GM12872 (cell line): ENCODE measurements at regions not wholly inside any gene's neighbourhood (a gene's known extent, or its start where the extent isn't known, plus 50 kb on each side); places are given as distances from the start of the nearest gene placed in this dataset.

ENCODE experiments used
- TF ChIP-seq, protein P1 (sequence below): IDR thresholded peaks from 3 replicates; pipeline ENCODE4 v1.5.1; 2011; ENCODE audit warnings: low read depth, mild to moderate bottlenecking, low read length, moderate library complexity; ENCODE audit not compliant: insufficient read depth

GRCh38 chr6:4565301-4566250 lies 210.6 kb upstream of the CDYL start:
- TF ChIP-seq, protein P1, sequence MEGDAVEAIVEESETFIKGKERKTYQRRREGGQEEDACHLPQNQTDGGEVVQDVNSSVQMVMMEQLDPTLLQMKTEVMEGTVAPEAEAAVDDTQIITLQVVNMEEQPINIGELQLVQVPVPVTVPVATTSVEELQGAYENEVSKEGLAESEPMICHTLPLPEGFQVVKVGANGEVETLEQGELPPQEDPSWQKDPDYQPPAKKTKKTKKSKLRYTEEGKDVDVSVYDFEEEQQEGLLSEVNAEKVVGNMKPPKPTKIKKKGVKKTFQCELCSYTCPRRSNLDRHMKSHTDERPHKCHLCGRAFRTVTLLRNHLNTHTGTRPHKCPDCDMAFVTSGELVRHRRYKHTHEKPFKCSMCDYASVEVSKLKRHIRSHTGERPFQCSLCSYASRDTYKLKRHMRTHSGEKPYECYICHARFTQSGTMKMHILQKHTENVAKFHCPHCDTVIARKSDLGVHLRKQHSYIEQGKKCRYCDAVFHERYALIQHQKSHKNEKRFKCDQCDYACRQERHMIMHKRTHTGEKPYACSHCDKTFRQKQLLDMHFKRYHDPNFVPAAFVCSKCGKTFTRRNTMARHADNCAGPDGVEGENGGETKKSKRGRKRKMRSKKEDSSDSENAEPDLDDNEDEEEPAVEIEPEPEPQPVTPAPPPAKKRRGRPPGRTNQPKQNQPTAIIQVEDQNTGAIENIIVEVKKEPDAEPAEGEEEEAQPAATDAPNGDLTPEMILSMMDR, result no peak

GRCh38 chr6:4564801-4565271 lies 211.4 kb upstream of the CDYL start:
- TF ChIP-seq, protein P1, result no peak

GRCh38 chr6:4563877-4564276 lies 212.3 kb upstream of the CDYL start:
- TF ChIP-seq, protein P1, result no peak

- TF ChIP-seq, protein P1, result no peak
Observed at GRCh38 chr6:4563156-4563555, 213.0 kb upstream of the CDYL start.

DNA sequence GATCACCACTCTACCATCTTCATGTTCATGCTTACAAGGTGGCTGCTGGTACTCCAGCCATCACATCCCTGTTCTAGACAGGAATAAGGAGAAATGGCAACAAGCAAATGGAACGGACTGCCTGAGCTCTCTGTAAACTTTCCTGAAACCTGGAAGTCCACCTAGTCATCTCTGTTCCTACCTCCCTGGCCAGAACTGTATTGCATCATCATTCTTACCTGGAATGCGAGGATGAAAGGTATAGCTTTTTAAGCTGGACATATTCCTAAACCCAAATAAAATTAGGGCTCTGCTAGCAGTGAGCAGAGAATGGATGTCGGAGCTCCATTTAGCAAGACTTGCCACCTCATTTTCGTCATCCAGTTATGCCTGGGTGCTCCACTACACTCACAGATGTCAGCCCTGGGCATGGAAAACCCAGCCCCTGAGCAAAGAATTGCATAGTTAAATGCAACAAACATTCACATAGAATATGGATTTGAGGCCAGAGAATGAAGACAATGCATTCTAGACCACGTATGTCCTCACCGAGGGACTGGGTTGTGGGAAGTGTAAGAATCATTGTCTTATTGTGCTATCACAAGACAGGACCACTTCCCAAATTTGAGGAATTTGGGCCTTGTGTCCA lies 214.3 kb upstream of the CDYL start:
- TF ChIP-seq, protein P1, result no peak

DNA sequence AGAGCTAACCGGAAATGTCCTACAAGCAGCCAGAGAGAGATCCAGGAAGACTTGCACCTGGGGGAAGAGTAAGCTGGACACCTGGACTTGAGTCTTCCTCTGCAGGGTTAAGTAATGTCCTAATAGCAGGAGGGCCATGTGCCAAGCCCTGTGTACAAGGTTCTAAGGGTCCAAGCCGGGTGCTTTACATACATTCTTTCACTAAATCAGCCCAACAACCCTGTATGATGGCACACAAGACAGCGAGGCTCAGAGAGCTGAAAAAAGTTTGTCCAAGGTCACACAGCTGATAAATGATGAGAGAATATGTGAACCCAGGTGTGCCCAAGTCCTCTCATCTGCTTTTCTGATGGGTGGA lies 215.1 kb upstream of the CDYL start:
- TF ChIP-seq, protein P1, result no peak

DNA sequence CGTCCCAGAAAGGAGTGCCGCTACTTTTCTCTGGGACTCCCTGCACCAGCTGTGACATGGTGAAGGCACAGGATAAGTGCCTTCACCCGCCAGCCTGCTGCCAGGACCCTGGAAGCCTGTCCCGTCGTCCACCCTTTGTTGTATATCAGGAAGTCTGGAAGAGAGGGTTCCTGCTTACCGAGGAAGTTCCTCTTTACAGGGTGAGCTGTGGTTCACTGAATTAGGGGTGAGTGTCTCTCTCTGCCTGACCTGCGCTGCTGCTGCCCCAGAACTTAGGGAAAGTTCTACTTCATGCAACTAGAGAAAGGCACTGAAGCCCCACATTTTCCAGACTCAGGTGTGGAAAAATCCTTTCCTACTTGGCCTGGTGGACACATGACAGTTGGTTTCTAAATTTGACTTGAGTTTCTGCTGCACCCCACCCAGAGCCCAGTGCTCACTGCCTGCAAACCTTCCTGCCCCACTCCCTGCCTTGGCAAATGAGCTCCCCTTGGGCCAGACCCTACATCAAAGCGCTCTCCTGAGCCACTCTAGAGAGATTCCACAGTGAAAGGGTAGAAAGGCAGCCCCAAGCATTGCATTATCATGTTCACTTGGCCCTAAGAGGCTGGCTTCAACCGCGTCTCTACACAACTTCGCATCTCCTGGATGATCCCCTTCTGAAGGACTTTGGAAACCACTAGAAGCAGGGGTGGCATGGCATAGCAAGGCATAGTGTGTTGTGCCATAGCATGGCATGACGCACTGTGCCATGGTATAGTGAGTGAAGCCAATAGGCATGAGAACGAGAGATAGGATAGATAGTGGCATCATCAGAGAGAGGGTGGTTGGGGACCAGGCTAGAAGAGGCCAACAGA lies 215.8 kb upstream of the CDYL start:
- TF ChIP-seq, protein P1, result no peak
